CD4-positive, alpha-beta T cell treated with Interleukin-4 for 1 hour (primary cell): ENCODE measurements at regions not wholly inside any gene's neighbourhood (a gene's known extent, or its start where the extent isn't known, plus 50 kb on each side); places are given as distances from the start of the nearest gene placed in this dataset.

Source experiments
- DNase-seq, 2 donors: peaks; one replicate each; pipeline ENCODE4 v3.0.0-alpha.2; 2020 to 2022

GRCh38 chr10:75294031-75294437, 58.3 kb upstream of the COMTD1 start:
- no peak for DNase-seq

GRCh38 chr10:75293446-75293820, 57.7 kb upstream of the COMTD1 start:
- DNase-seq = no peak

DNA sequence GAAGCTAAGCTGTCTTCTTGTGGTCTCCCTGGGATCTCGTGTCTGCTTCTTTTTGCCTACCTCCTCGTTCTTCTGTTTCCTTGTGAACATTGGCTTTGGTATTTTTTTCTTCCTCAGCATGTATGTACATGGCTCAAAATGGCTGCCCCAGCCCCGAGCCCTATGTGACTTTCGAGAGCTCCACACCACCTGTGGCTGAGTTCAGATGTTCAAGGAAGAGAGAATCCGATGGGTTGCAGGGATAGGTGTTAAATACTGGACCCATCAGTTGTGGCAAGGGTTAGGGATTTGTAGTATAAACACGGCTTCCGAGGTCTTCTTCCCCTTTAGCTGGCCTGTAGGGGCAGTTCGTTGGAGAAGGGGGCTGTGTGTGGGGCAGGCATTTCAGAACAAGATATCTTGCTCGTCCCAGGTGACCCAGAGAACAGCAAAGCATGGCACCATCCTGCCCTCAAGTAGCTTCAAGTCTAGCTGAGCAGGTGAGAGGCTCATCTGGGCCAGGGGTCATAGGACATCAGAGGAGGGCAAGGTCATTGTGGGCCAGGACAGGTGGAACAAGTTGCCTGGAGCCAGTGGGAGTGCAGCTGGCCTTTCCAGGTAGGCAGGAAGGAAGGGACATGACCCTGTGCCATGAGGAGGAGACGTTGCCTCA, 57.2 kb upstream of the COMTD1 start:
- DNase-seq = no peak

- no peak for DNase-seq
These were observed 56.0 kb upstream of the COMTD1 start for GRCh38 chr10:75291805-75292204.

- DNase-seq = no peak
These were observed 52.5 kb upstream of the COMTD1 start for GRCh38 chr10:75288140-75288711.

DNA sequence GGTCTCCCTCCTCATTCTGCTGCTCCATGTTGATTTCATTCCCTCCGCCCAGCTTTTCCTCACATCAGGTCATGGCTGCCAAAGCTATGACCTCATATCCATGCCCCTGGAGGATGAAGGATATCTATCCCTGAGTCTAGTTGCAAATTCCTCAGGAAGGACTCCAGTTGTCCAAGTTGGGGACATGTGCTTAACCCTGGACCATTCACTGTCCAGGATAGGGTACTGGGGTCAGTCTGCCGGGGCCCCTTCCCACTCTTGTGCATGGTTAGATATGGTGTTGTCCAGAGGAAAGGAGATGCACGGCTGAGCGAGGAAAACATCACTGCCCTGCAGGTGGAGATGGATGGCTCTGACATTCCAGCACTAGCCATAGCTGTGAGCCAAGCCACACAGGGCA, 51.9 kb upstream of the COMTD1 start:
- DNase-seq = no peak

DNA sequence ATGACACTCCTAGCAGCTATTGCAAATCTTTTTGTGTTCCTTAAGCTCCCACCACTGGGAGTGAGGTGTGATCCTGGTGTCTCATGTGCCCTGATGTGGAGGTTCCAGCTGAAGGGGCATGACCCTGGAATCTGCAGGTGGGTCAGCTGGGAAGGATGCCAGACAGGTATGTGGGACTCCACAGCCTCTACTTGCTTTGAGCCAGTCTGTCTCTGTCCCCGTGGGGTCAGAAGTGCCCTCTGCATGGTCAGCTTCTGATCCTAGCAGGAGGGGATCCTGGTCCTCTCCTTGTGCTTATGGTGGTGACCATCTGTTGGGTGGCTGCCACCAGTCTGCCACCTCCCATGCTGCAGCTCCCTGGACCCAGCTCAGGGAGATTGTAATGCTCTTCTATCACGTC, 51.1 kb upstream of the COMTD1 start:
- no peak for DNase-seq
